AG04450 (cell line): ENCODE measurements at regions not wholly inside any gene's neighbourhood (a gene's known extent, or its start where the extent isn't known, plus 50 kb on each side); places are given as distances from the start of the nearest gene placed in this dataset.

Experiments
- CTCF ChIA-PET: fragments of 300-600, 350-600 bp; formaldehyde crosslinking; extraction: SDS; loops from one replicate; lab custom pipeline; 2022; ENCODE audit warnings: antibody characterized with exemption, inconsistent platforms; lab: Charles Lee
- POLR2A ChIA-PET: fragments of 350-600 bp; formaldehyde crosslinking; extraction: SDS; loops from one replicate; lab custom pipeline; 2021; ENCODE audit warnings: antibody characterized with exemption, inconsistent platforms; lab: Yijun Ruan, JAX
- DNase-seq: peaks from one replicate; pipeline ENCODE4 v3.0.0-alpha.2; 2011; ENCODE audit warnings: low read depth, low spot score
- H3K27ac ChIP-seq: one replicate; pipeline ENCODE4 v1.5.1; 2012; ENCODE audit warnings: low read depth, low read length, control low read depth
- H3K27me3 ChIP-seq: one replicate; pipeline ENCODE4 v1.6.0; 2012; ENCODE audit warnings: low read length; ENCODE audit not compliant: control insufficient read depth, insufficient read depth
- H3K4me3 ChIP-seq: 2 replicates; pipeline ENCODE4 v1.5.1; 2011; ENCODE audit warnings: mild to moderate bottlenecking, low read depth, low read length, control low read depth
- H3K9me3 ChIP-seq: 2 replicates; pipeline ENCODE4 v1.5.1; 2012; ENCODE audit warnings: low read length; ENCODE audit not compliant: control insufficient read depth, insufficient read depth
- TF ChIP-seq, protein P1 (sequence below): IDR thresholded peaks from 2 replicates; pipeline ENCODE4 v1.5.1; 2011; ENCODE audit warnings: low read depth, low read length, control low read depth, inconsistent platforms

DNA sequence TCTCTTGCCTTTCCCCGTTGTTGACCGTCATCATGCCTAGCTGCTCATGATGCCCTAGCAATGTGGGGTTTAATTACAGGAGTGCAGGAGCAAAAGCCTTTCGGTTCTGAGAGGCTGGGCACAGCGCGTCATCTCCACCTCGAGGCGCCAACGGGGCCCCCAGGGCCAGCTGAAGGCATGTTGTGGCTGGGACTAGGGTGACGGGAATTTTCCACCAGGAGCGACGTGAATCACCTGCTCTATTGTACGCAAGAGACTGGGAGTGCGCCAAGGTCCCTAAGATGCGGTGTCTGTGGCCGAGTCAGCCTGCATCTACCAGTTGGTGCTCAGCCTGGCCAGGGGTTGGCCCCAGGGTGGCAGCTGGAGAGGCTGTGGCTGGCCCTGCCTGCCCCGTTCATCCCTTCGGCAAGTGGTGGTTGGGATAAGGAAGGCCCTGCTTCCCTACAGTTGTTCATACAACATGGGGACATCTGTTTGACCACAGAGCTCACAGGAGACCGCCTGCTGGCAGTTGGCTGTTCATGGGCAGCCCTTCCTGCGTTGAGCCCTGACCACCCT, 1175.6 kb downstream of the BRD1 start:
- Histone ChIP-seq H3K27me3 (no peaks in the 10 kb centered on the region), H3K27ac (no peak overlapping the region), H3K9me3 (peaks cover 90% of the 10 kb centered on the region), H3K4me3 (no peak overlapping the region)
- ChIA-PET POLR2A (no interaction called here), CTCF (no interaction called here)
- TF ChIP-seq, protein P1, sequence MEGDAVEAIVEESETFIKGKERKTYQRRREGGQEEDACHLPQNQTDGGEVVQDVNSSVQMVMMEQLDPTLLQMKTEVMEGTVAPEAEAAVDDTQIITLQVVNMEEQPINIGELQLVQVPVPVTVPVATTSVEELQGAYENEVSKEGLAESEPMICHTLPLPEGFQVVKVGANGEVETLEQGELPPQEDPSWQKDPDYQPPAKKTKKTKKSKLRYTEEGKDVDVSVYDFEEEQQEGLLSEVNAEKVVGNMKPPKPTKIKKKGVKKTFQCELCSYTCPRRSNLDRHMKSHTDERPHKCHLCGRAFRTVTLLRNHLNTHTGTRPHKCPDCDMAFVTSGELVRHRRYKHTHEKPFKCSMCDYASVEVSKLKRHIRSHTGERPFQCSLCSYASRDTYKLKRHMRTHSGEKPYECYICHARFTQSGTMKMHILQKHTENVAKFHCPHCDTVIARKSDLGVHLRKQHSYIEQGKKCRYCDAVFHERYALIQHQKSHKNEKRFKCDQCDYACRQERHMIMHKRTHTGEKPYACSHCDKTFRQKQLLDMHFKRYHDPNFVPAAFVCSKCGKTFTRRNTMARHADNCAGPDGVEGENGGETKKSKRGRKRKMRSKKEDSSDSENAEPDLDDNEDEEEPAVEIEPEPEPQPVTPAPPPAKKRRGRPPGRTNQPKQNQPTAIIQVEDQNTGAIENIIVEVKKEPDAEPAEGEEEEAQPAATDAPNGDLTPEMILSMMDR = no peak
- no peak for DNase-seq

DNA sequence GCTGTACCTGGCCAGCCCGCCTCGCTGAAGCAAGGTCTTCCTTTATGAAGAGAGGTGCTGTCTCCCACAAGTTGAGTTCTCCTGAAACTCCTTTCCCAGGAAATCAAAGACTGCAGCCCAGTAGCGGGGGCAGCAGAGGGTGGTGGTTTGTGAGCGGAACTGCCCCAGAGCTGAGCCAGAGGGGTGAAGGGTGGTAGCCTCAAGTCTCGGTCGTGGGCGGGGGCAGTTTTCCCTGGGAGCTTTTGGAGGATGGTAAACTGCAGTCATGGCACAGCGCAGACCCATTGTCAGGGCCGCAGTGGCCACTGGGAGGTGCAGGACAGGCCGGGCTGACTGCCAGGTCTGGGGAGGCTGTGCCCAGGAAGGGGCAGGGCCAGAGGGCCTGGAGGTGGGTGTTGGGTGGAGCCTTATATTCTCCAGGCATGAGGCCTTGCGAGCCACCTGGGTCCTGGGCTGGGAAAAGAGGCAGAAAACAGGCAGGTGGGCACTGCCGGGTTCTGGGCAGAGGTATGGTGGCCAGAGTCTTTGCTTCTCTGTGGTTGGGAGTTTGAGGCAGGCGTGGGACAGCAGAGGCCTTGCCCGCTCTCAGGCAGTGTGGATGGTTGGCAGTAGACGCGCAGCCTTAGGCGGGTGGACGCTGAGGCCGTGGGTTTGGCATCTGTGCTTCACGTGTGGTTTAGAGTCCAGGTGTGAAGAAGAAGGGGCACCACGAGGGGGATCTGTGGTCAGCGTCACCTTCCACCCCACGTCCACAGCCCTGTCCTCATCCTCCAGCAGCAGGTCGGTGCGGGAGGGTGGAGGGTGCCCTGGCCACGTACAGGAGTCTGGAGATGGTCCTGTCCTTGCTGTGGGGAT, 1176.4 kb downstream of the BRD1 start:
- no peak overlapping the region for H3K4me3 ChIP-seq
- no peaks in the 10 kb centered on the region for H3K27me3 ChIP-seq
- POLR2A ChIA-PET = no interaction called here
- H3K9me3 ChIP-seq = peaks cover 97% of the 10 kb centered on the region
- TF ChIP-seq, protein P1 = no peak
- no peak for DNase-seq
- CTCF ChIA-PET = no interaction called here
- H3K27ac ChIP-seq = no peak overlapping the region

DNA sequence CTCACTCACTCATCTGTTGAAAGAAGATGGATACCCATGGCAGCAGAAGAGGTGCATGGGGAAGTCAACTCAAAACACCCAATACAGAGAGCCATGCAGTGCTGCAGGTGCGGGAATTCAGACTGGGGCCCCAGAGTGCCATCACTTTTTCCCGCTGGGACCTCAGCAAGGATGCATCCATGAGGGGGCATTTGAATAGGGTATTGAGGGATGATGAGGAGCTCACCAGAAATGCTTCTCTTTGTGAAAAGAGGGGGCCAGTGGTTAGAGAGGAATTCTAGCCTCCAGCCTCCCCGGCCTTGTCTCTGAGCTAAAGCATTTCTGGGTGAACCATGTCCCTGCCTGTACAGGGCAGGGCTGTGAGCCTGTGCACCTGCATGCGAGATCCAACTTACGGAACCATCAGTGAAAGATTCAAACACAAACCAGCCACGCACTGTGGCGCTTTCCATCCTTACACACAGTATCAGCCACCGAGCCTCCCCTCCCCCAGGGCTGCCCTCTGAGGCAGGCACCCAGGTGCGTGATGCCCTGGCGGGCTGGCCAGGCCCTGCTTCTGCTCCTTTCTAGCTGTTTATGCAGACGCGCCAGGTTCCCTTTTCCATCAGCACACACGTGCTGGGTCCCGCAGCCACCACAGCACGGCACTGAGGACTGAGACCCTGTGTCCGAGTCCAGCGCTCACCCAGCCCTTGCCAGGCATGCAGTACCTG, 1177.2 kb downstream of the BRD1 start:
- Histone ChIP-seq H3K9me3 (peaks cover 99% of the 10 kb centered on the region), H3K27me3 (no peaks in the 10 kb centered on the region), H3K27ac (no peak overlapping the region), H3K4me3 (no peak overlapping the region)
- CTCF ChIA-PET = no interaction called here
- POLR2A ChIA-PET = no interaction called here
- TF ChIP-seq, protein P1 = no peak
- no peak for DNase-seq

DNA sequence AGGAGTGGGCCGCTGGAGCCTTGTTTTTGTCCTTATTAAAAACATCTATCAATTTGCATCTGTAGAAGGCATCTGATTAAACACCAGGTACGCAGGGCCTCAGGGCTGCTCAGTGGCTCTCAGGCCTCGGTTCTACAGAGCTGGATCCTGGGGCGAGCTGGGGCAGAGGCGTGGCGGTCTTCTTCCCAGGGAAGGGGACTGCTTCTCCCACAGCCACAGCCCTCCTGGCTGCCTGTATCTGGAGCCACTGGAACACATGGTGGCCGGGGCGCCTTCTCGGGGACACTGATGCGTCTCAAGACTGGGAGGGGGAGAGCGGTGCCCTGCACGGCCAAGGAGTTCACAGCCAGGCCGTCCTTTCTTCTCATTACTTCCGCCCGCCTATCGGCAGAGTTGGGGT, 1178.2 kb downstream of the BRD1 start:
- ChIA-PET POLR2A (no interaction called here), CTCF (no interaction called here)
- no peaks in the 10 kb centered on the region for H3K27me3 ChIP-seq
- H3K27ac ChIP-seq = no peak overlapping the region
- H3K9me3 ChIP-seq = peaks cover 99% of the 10 kb centered on the region
- TF ChIP-seq, protein P1 = no peak
- no peak for DNase-seq
- H3K4me3 ChIP-seq = no peak overlapping the region

DNA sequence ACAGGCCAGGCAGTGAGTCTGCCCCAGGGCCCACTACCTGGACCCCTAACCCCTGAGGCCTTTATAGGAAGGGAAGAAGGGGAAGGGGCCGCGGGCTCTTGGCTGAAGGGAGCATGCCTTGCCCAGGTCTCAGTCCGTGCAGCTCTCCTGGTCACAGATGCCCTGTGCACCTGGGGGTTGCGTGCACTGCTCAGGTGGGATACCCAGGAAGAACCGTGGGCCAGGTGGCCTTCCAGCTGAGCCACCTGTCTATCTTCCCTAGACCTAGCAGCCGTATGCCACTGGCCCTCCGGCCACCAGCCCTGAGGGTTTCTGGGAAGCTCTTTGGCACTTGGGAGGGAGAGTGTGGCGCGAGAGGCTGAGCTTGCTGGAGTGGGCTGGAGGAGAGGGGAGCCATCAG, 1178.6 kb downstream of the BRD1 start:
- no peaks in the 10 kb centered on the region for H3K27me3 ChIP-seq
- POLR2A ChIA-PET = no interaction called here
- H3K4me3 ChIP-seq = no peak overlapping the region
- H3K27ac ChIP-seq = no peak overlapping the region
- DNase-seq = no peak
- CTCF ChIA-PET = no interaction called here
- TF ChIP-seq, protein P1 = no peak
- peaks cover 99% of the 10 kb centered on the region for H3K9me3 ChIP-seq
